Chondrocyte (in vitro differentiated cells): ENCODE measurements at regions not wholly inside any gene's neighbourhood (a gene's known extent, or its start where the extent isn't known, plus 50 kb on each side); places are given as distances from the start of the nearest gene placed in this dataset.

Experiments used
- DNase-seq: peaks from one replicate; pipeline ENCODE4 v3.0.0; 2021; ENCODE audit warnings: mixed read lengths, low spot score
- H3K27ac Mint-ChIP-seq: one replicate; pipeline ENCODE4 v1.8.0; 2021; ENCODE audit warnings: mild to moderate bottlenecking, moderate library complexity, mixed read lengths; ENCODE audit not compliant: unreplicated experiment
- H3K27me3 Mint-ChIP-seq: 2 replicates; pipeline ENCODE4 v1.8.0; 2021; ENCODE audit warnings: low read depth, mixed read lengths
- H3K36me3 Mint-ChIP-seq: 2 replicates; pipeline ENCODE4 v1.8.0; 2021; ENCODE audit warnings: low read depth, mixed read lengths
- H3K4me1 Mint-ChIP-seq: 2 replicates; pipeline ENCODE4 v1.8.0; 2021; ENCODE audit warnings: low read depth, mild to moderate bottlenecking, mixed read lengths
- H3K4me3 Mint-ChIP-seq: one replicate; pipeline ENCODE4 v1.8.0; 2021; ENCODE audit warnings: mild to moderate bottlenecking, moderate library complexity, mixed read lengths; ENCODE audit not compliant: unreplicated experiment
- H3K9me3 Mint-ChIP-seq: 2 replicates; pipeline ENCODE4 v1.8.0; 2021; ENCODE audit warnings: low read depth, mixed read lengths
- TF ChIP-seq, protein P1 (sequence below): fragments of 200-600 bp; sonication (generic); IDR thresholded peaks from 2 replicates; pipeline ENCODE4 v1.5.0; 2021; ENCODE audit warnings: antibody characterized with exemption, mild to moderate bottlenecking, moderate library complexity

GRCh38 chr7:121810831-121811672, 61.9 kb upstream of the PTPRZ1 start:
- H3K4me3 Mint-ChIP-seq = no peak overlapping the region
- peaks cover 4% of the 10 kb centered on the region for H3K27me3 Mint-ChIP-seq
- TF ChIP-seq, protein P1, sequence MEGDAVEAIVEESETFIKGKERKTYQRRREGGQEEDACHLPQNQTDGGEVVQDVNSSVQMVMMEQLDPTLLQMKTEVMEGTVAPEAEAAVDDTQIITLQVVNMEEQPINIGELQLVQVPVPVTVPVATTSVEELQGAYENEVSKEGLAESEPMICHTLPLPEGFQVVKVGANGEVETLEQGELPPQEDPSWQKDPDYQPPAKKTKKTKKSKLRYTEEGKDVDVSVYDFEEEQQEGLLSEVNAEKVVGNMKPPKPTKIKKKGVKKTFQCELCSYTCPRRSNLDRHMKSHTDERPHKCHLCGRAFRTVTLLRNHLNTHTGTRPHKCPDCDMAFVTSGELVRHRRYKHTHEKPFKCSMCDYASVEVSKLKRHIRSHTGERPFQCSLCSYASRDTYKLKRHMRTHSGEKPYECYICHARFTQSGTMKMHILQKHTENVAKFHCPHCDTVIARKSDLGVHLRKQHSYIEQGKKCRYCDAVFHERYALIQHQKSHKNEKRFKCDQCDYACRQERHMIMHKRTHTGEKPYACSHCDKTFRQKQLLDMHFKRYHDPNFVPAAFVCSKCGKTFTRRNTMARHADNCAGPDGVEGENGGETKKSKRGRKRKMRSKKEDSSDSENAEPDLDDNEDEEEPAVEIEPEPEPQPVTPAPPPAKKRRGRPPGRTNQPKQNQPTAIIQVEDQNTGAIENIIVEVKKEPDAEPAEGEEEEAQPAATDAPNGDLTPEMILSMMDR = no peak
- peaks cover 9% of the 10 kb centered on the region for H3K9me3 Mint-ChIP-seq
- no peaks in the 10 kb centered on the region for H3K4me1 Mint-ChIP-seq
- no peak for DNase-seq
- peaks cover 2% of the 10 kb centered on the region for H3K36me3 Mint-ChIP-seq
- no peak overlapping the region for H3K27ac Mint-ChIP-seq

- H3K27me3 Mint-ChIP-seq = peaks cover 4% of the 10 kb centered on the region
- no peaks in the 10 kb centered on the region for H3K4me1 Mint-ChIP-seq
- peaks cover 12% of the 10 kb centered on the region for H3K9me3 Mint-ChIP-seq
- no peak overlapping the region for H3K27ac Mint-ChIP-seq
- DNase-seq = no peak
- TF ChIP-seq, protein P1 = no peak
- H3K4me3 Mint-ChIP-seq = no peak overlapping the region
- H3K36me3 Mint-ChIP-seq = peaks cover 2% of the 10 kb centered on the region
These were observed 65.9 kb upstream of the PTPRZ1 start for GRCh38 chr7:121807078-121807477.

DNA sequence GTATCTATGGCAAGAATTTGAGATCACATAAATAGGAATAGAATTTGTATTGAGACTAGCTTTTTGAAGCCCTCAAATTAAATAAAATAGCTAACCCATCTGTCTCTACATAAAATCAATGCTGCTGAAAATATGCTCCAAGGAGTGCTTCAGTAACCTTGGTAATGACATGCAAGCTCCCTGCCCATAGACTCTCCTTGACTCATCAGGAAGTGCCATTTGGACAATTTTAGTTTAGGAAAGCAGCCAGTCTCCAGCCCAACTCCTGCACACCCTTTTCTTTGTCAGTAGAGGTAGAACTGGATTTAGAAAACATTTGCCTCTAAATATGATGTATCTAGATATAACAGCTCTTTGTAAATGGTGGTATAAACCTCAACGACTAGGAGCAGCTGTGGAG, 69.9 kb upstream of the PTPRZ1 start:
- no peaks in the 10 kb centered on the region for H3K4me1 Mint-ChIP-seq
- TF ChIP-seq, protein P1 = no peak
- peaks cover 2% of the 10 kb centered on the region for H3K36me3 Mint-ChIP-seq
- peaks cover 11% of the 10 kb centered on the region for H3K9me3 Mint-ChIP-seq
- no peak overlapping the region for H3K4me3 Mint-ChIP-seq
- no peak overlapping the region for H3K27ac Mint-ChIP-seq
- no peak for DNase-seq
- H3K27me3 Mint-ChIP-seq = no peaks in the 10 kb centered on the region

DNA sequence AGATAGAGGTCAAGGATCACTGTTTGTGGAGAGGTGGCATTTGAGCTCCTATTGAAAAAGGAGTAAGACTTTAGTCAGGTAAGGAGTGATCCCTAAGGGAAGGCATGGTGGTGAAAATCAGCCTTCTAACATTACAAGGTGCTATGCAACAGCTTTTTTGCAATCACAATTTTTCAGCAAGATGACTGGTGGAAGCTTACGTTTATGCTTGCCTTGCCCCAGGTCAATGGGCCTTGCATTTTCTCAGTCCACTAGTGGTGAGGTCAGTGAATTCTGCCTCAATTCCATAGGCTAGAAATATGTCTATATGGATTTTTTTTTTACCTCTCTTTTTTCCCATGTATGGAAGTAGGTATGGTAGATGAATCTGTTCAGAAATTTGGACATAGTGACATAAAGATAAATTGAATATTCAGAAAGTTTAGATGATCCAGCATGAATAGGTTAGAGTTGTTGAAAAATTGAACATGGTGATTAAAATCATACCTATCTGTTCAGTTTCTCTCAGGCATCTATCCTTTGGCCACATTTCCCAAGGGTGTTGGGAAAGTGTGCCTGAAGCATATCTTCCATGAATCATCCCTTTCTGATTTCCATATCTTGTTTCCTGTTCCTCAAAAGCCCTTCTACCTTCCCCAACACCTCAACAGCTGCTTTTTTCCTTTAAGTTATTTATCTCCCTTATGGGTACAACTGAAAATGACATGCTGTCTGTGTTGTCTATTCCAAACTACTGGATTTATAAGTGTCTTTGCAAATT, 71.9 kb upstream of the PTPRZ1 start:
- Mint-ChIP-seq H3K9me3 (peaks cover 3% of the 10 kb centered on the region), H3K4me1 (no peaks in the 10 kb centered on the region), H3K27ac (no peak overlapping the region), H3K27me3 (peaks cover 1% of the 10 kb centered on the region), H3K4me3 (no peak overlapping the region), H3K36me3 (no peaks in the 10 kb centered on the region)
- no peak for DNase-seq
- TF ChIP-seq, protein P1 = no peak

DNA sequence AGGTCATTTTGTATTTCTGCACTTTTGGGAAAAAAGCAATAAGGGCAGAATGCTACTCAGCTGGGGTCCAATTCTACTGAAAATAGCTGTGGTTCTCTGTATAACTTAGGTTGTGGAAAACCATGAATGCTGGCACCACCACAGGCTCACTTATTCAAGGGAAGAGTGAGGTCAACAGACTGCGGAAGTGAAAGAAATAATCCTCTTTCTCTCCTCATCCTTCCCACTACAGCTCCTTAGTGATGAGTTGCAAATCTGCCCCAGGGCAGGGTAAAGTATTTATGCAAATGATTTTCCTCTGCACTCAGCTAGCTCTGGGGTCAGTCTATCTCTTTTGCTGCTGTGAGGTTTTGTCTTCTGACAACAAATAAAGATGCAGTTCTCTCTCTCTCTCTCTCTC, 74.1 kb upstream of the PTPRZ1 start:
- H3K4me1 Mint-ChIP-seq = no peaks in the 10 kb centered on the region
- H3K9me3 Mint-ChIP-seq = no peaks in the 10 kb centered on the region
- TF ChIP-seq, protein P1 = no peak
- no peaks in the 10 kb centered on the region for H3K36me3 Mint-ChIP-seq
- H3K27ac Mint-ChIP-seq = no peak overlapping the region
- H3K4me3 Mint-ChIP-seq = no peak overlapping the region
- no peak for DNase-seq
- H3K27me3 Mint-ChIP-seq = peaks cover 1% of the 10 kb centered on the region
